Hepatocyte (in vitro differentiated cells): ENCODE measurements at regions not wholly inside any gene's neighbourhood (a gene's known extent, or its start where the extent isn't known, plus 50 kb on each side); places are given as distances from the start of the nearest gene placed in this dataset.

Experiments used
- DNase-seq: peaks from one replicate; pipeline ENCODE4 v3.0.0-alpha.2; 2016; ENCODE audit warnings: low spot score
- H2AFZ ChIP-seq: fragments of 200-600 bp; sonication (generic); 2 replicates; pipeline ENCODE4 v1.6.0; 2016; ENCODE audit warnings: antibody characterized with exemption, mild to moderate bottlenecking
- H3K27ac ChIP-seq: fragments of 200-600 bp; sonication (generic); 2 replicates; pipeline ENCODE4 v1.5.1; 2016; ENCODE audit warnings: mild to moderate bottlenecking
- H3K27me3 ChIP-seq: fragments of 200-600 bp; sonication (generic); 2 replicates; pipeline ENCODE4 v1.6.1; 2016
- H3K36me3 ChIP-seq: fragments of 200-600 bp; sonication (generic); replicated peaks from 2 replicates; pipeline ENCODE4 v1.5.1; 2016; ENCODE audit warnings: low read depth; ENCODE audit not compliant: insufficient read depth
- H3K4me1 ChIP-seq: fragments of 200-600 bp; sonication (generic); 2 replicates; pipeline ENCODE4 v1.5.1; 2016; ENCODE audit warnings: mild to moderate bottlenecking, moderate library complexity; ENCODE audit not compliant: insufficient read depth
- H3K4me2 ChIP-seq: fragments of 200-600 bp; sonication (generic); 2 replicates; pipeline ENCODE4 v1.6.0; 2016
- H3K4me3 ChIP-seq: fragments of 200-600 bp; sonication (generic); 2 replicates; pipeline ENCODE4 v1.5.1; 2016; ENCODE audit warnings: mild to moderate bottlenecking
- H3K79me2 ChIP-seq: fragments of 200-600 bp; sonication (generic); 2 replicates; pipeline ENCODE4 v1.6.0; 2017; ENCODE audit warnings: mild to moderate bottlenecking
- H3K9me2 ChIP-seq: fragments of 200-600 bp; sonication (generic); replicated peaks from 2 replicates; pipeline ENCODE4 v1.6.0; 2017; ENCODE audit warnings: mild to moderate bottlenecking; ENCODE audit not compliant: insufficient read depth
- H3K9me3 ChIP-seq: fragments of 200-600 bp; sonication (generic); 2 replicates; pipeline ENCODE4 v1.5.1; 2016; ENCODE audit warnings: low read depth, mild to moderate bottlenecking
- H4K20me1 ChIP-seq: fragments of 200-600 bp; sonication (generic); 2 replicates; pipeline ENCODE4 v1.6.0; 2016; ENCODE audit warnings: mild to moderate bottlenecking; ENCODE audit not compliant: insufficient read depth, poor library complexity, severe bottlenecking
- CTCF ChIP-seq: fragments of 200-600 bp; sonication (generic); IDR thresholded peaks from 2 replicates; pipeline ENCODE4 v1.5.1; 2016; ENCODE audit warnings: antibody characterized with exemption, mild to moderate bottlenecking; ENCODE audit not compliant: poor library complexity
- EZH2 ChIP-seq: fragments of 200-600 bp; sonication (generic); IDR thresholded peaks from 2 replicates; pipeline ENCODE4 v1.6.1; 2016; ENCODE audit warnings: antibody characterized with exemption, mild to moderate bottlenecking, borderline replicate concordance
- EZH2phosphoT487 ChIP-seq: fragments of 200-600 bp; sonication (generic); IDR thresholded peaks from one replicate; pipeline ENCODE4 v1.6.1; 2018; ENCODE audit warnings: antibody characterized with exemption, mild to moderate bottlenecking, low read depth, moderate library complexity; ENCODE audit not compliant: unreplicated experiment, severe bottlenecking
- WGBS: methylation state at CpG from one replicate; pipeline ENCODE4 v1.1.6; 2016; ENCODE audit warnings: low lambda C conversion rate; ENCODE audit errors: missing lambda C conversion rate; 5-methylcytosine and 5-hydroxymethylcytosine counted together

- Histone ChIP-seq H3K27me3 (no peaks in the 10 kb centered on the region), H3K9me2 (no peaks in the 10 kb centered on the region), H3K9me3 (no peaks in the 10 kb centered on the region), H3K79me2 (no peaks in the 10 kb centered on the region), H3K4me3 (no peak overlapping the region), H3K27ac (no peak overlapping the region), H2AFZ (no peak overlapping the region), H3K36me3 (no peaks in the 10 kb centered on the region), H3K4me1 (peaks cover 7% of the 10 kb centered on the region), H3K4me2 (no peak overlapping the region), H4K20me1 (no peaks in the 10 kb centered on the region)
- no peak for DNase-seq
- TF ChIP-seq EZH2 (no peak), EZH2phosphoT487 (no peak), CTCF (no peak)
- 94% methylated on average over 1 of the region's 1 CpG for WGBS
Observed at GRCh38 chr6:12569646-12570045, 146.9 kb upstream of the PHACTR1 start.

GRCh38 chr6:12570461-12571030, 146.0 kb upstream of the PHACTR1 start:
- DNase-seq = no peak

DNA sequence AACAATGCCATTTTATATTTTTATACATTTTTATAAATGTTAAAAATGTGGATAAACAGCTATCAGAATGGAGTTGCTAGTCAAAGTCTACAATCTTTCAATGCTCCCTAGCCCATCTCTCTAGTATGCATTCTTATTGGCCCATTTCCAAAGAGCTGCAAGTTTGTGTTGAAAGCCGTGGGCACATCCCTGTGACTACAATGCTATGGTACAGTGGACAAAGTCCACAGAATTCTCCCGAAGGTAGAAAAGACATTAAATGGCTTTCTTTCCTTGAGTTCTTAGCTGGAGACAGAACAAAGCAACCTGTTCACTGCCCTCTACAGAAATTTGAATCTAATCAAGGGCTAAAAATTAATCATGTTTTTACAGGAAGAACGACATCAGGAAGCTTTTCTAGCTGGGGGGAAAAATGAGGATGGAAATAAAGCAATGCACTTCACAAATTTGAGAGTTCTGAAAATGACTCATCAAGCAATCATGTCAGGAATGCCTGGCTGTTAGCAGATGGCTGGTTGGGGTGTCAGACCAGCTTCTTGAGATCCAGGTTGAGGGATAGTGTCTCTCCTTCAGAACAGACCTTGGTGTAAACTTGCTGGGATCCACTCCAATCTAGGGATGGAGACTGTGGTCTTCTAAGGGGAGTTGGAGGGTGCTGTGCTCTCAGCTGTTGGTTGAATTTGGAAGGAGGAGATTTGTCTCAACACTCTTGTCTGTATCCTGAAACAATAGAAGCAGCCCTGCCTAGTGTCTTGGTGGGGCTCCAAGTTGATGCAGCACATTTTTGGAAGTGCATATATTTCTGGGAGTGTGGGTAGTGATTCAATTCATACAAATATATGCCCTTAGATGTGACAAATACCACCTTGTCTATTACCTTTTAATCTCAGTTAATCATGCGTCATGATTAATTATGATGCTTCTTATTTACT, 143.4 kb upstream of the PHACTR1 start:
- peak; percentile 48 for DNase-seq
- WGBS = 57% methylated on average over 4 of the region's 4 CpGs
- Histone ChIP-seq H4K20me1 (no peaks in the 10 kb centered on the region), H3K4me3 (no peak overlapping the region), H3K79me2 (no peaks in the 10 kb centered on the region), H3K9me3 (no peaks in the 10 kb centered on the region), H3K4me1 (peaks cover 12% of the 10 kb centered on the region), H3K27ac (peak overlapping the region; percentile 50), H2AFZ (no peak overlapping the region), H3K9me2 (no peaks in the 10 kb centered on the region), H3K4me2 (peak overlapping the region; percentile 44), H3K36me3 (no peaks in the 10 kb centered on the region), H3K27me3 (no peaks in the 10 kb centered on the region)
- TF ChIP-seq CTCF (no peak), EZH2 (no peak), EZH2phosphoT487 (no peak)

More at GRCh38 chr6:12570461-12571030, 146.0 kb upstream of the PHACTR1 start:
- no peaks in the 10 kb centered on the region for H3K79me2 ChIP-seq
- H3K36me3 ChIP-seq = no peaks in the 10 kb centered on the region
- TF ChIP-seq EZH2 = no peak
- TF ChIP-seq CTCF = no peak
- TF ChIP-seq EZH2phosphoT487 = no peak
- no peaks in the 10 kb centered on the region for H4K20me1 ChIP-seq
- H3K27me3 ChIP-seq = no peaks in the 10 kb centered on the region
- H3K4me3 ChIP-seq = no peak overlapping the region
- H2AFZ ChIP-seq = no peak overlapping the region
- H3K4me2 ChIP-seq = no peak overlapping the region
- peaks cover 7% of the 10 kb centered on the region for H3K4me1 ChIP-seq
- H3K9me3 ChIP-seq = no peaks in the 10 kb centered on the region
- H3K9me2 ChIP-seq = no peaks in the 10 kb centered on the region
- H3K27ac ChIP-seq = no peak overlapping the region
- WGBS = 88% methylated on average over 2 of the region's 2 CpGs
